ENCODE measurements at regions not wholly inside any gene's neighbourhood (a gene's known extent, or its start where the extent isn't known, plus 50 kb on each side); places are given as distances from the start of the nearest gene placed in this dataset.

GRCh38 chr12:58270966-58271705 lies 329.8 kb downstream of the ATP23 start:
- no peak for DNase-seq

GRCh38 chr12:58272461-58272860 lies 331.1 kb downstream of the ATP23 start:
- DNase-seq, result no peak

DNA sequence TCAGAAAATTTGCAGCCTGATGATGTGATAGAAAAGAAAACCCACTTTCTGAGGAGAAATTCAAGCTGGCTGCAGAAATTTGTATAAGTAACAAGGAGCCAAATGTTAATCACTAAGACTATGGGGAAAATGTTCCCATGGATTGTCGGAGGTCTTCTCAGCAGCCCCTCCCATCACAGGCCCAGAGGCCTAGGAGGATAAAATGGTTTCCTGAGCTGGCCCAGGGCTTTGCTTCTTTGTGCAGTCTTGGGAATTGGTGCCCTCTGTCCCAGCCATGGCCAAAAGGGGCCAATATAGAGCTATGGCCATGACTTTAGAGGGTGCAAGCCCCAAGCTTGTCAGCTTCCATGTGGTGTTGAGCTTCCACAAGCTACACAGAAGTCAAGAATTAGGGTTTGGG lies 335.9 kb downstream of the ATP23 start:
- no peak for DNase-seq

- no peak for DNase-seq
These were observed 342.2 kb downstream of the ATP23 start for GRCh38 chr12:58283553-58283952.

DNA sequence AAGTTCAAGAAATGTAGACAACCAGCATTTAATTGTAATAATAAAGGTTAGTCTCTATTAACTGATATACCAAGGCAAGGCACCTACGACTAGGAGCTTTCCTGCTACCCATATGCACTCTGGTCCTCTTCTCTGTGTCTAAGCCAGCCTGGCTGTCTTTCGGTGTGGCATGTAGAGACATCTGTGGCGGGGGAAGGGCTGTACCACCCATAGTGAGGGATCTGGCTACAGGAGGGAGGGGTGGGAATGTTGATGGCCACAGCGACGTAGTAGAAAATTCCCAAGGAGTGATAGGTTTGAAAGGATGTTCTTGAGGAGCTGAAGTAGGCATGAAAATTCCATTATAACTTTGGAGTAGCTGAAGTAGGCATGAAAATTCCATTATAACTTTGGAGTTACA lies 344.2 kb downstream of the ATP23 start:
- DNase-seq, result no peak

GRCh38 chr12:58286353-58286752 lies 345.0 kb downstream of the ATP23 start:
- DNase-seq, result no peak

- DNase-seq, result no peak
These were observed 346.8 kb downstream of the ATP23 start for GRCh38 chr12:58288190-58288589.

DNA sequence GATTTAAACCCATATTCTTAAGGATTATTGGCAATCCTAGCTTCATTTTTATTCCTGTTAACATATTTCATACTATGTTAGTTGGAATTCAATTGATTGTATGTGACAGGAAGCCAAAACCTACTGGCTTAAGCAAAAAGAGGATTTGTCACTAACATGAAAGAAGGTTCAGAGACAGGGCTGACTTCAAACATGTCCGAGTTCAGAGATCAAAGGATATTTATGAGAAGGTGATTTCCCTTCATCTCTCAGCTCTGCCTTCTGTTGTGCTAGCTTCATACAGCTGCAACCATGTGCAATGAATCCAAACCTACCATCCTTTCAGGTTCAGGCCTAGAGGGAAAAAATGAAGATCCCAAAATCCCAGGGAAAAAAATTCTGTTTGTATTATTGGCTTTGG lies 349.7 kb downstream of the ATP23 start:
- no peak for DNase-seq

DNA sequence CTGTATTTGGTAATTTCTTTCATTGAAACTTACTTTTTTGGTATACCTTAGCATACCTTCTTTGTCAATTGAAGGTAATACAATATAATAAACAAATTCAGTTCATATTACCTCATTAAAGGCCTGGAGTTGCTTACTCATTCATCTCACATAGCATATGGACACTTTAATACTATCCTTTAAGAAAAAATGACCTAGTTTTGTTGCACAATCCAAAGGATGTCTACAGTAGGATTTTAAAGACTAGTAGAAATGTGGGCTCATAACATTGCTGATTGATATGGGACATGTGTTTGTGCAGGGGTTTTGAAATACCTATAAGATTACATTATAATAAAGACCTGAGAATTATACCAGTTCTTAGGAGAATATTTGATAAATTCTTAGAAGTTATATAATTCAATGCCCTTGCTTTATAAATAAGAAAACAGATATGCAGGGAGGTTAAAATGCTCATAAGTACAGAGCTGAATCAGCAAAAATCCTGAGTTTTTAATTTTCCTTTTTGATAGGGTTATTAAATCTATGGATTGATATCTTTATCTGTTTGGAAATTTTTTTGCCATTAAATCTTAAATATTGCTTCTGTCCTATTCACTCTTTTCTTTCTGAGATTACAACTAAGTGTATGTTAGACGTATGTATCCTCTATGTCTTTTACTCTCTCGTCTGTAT lies 352.1 kb downstream of the ATP23 start:
- DNase-seq, result no peak

GRCh38 chr12:58295268-58295667 lies 353.9 kb downstream of the ATP23 start:
- no peak for DNase-seq

- no peak for DNase-seq
These were observed 355.5 kb downstream of the ATP23 start for GRCh38 chr12:58296863-58297262.

GRCh38 chr12:58298803-58299202 lies 357.4 kb downstream of the ATP23 start:
- no peak for DNase-seq

DNA sequence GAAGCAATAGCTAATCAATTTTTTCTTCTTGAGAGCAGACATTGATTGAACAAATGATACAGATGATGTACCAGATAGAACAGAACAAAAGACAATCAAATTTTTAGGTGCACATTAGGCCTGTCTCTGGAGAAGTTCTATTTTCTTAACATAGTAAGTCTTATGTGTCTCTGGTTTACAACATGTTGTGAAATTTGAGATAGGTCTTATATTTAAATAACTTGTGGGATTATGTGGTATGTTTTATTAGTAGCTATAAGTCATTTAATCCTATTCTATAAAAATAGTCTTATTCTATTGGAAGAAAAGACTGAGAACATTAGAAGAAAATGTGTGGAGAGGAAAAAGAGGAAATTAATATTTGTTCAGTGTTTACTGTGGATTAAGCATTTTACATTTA lies 358.0 kb downstream of the ATP23 start:
- no peak for DNase-seq

- DNase-seq, result no peak
These were observed 359.8 kb downstream of the ATP23 start for GRCh38 chr12:58301038-58301729.

DNA sequence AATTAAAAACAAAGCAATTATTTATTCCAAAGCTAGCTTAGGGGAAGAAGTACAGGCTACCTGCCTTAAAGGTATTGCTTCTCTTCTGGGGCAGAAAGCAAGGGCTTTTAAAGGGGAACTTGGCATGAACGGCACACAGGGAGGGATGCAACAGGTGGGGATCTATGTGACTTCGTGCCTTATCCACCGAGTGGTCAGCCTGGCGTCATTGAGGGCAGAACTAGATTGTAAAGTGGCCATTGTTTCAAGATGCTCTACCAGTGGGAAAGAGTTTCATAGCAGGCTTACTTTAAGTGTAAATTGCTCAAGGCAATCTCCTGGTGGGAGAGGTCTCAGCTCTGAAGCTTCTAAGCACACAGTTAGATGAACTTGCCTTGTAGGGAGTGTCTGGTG lies 360.4 kb downstream of the ATP23 start:
- DNase-seq, result no peak

- no peak for DNase-seq
These were observed 361.2 kb downstream of the ATP23 start for GRCh38 chr12:58302487-58303011.

- no peak for DNase-seq
These were observed 365.1 kb downstream of the ATP23 start for GRCh38 chr12:58306266-58307000.

GRCh38 chr12:58309806-58310205 lies 368.4 kb downstream of the ATP23 start:
- DNase-seq, result no peak

- DNase-seq, result no peak
These were observed 369.0 kb downstream of the ATP23 start for GRCh38 chr12:58310368-58310767.

- DNase-seq, result no peak
These were observed 369.6 kb downstream of the ATP23 start for GRCh38 chr12:58310809-58311622.

DNA sequence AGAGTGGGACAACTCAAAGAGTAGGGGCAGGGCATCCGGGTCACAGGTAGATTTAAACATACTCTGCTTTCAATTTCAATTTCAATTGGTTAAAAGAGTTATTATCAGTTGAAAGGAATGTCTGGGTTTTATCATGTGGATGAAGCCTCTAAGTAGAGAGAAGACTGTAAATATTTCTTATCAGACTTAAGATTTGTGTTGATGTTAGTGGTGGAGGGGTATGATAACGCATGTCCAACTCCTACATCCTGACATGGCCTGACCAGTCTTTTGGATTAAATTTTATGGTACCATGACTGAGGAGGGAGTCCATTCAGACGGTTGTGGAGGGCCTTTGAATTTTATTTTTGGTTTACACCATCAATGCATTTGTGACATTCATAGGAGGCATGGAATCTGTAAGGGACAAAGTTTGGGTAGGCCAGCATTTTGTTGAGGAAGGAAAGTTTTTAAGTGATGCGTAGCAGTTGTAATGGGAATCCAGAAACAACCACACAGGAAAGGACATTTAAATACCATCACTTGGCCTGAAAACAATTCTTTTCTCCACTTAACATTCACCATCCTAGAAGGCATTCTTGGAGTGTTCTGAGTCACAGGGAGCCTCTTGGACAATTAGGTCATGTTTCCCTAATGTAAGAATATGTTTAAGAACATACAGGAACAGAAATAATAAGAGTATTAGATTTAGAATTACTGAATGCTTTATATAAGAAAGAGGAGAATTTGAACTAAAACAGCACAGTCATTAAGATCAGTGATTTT lies 371.9 kb downstream of the ATP23 start:
- no peak for DNase-seq
